ENCODE measurements at regions not wholly inside any gene's neighbourhood (a gene's known extent, or its start where the extent isn't known, plus 50 kb on each side); places are given as distances from the start of the nearest gene placed in this dataset.

DNA sequence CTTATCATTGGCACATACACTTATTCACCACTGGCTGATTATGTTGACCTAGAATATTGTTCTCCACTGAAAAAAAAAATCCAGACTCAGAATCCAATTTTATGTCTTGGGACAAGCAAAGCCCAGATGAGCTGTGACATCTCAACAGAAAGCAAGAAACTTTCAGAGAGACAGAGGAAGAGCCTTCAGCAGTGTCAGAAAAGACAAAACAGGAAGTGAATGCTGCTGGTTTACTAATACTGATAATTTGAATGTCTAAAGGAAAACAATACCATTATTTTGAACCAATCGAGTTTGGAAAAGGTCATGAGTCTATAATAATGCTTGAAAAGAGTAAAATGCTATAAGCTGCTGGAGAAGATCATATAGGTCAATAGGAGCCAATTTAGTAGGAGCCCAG is 179.8 kb upstream of the RIMS1 start:
- no peak for DNase-seq (ENCODE audit: extremely low spot score in 2 of 2)
- Histone ChIP-seq H3K4me1 (no peaks in the 10 kb centered on the region), H3K36me3 (no peaks in the 10 kb centered on the region), H3K27me3 (no peaks in the 10 kb centered on the region), H3K27ac (no peak overlapping the region), H3K4me3 (no peak overlapping the region), H3K9me3 (no peaks in the 10 kb centered on the region)
- TF ChIP-seq, protein P1, sequence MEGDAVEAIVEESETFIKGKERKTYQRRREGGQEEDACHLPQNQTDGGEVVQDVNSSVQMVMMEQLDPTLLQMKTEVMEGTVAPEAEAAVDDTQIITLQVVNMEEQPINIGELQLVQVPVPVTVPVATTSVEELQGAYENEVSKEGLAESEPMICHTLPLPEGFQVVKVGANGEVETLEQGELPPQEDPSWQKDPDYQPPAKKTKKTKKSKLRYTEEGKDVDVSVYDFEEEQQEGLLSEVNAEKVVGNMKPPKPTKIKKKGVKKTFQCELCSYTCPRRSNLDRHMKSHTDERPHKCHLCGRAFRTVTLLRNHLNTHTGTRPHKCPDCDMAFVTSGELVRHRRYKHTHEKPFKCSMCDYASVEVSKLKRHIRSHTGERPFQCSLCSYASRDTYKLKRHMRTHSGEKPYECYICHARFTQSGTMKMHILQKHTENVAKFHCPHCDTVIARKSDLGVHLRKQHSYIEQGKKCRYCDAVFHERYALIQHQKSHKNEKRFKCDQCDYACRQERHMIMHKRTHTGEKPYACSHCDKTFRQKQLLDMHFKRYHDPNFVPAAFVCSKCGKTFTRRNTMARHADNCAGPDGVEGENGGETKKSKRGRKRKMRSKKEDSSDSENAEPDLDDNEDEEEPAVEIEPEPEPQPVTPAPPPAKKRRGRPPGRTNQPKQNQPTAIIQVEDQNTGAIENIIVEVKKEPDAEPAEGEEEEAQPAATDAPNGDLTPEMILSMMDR (IDR thresholded peaks at IDR 0.05) = no peak
- no peak for TF ChIP-seq POLR2AphosphoS5 (IDR thresholded peaks at IDR 0.05; ENCODE audit: insufficient read depth in 1 of 2, low read depth in 1 of 2)
- TF ChIP-seq POLR2A (IDR thresholded peaks at IDR 0.05) = no peak
- intact Hi-C loops (cut with DNase I) = no loop called here

DNA sequence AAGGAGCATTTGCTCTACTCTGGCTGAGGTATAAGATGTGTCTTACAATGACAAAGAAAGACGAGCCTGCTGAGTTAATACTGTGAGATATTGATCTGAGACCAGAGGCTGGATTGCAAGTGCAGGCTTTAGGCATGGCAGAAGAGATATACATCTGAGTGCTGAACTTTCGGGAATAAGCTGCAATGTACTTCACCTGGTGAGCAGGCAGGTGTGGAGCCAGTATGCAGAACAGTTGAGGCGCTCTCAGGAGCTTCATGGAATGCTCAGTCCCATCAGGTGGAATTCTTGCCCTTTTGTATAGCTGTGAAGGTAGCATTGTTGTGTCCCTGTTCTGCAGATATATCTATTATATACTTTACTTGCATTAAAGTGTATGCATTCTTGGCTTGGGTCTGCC is 179.3 kb upstream of the RIMS1 start:
- H3K36me3 ChIP-seq = no peaks in the 10 kb centered on the region
- no peaks in the 10 kb centered on the region for H3K9me3 ChIP-seq
- intact Hi-C loops (cut with DNase I) = no loop called here
- H3K27me3 ChIP-seq = no peaks in the 10 kb centered on the region
- no peak for TF ChIP-seq POLR2A (IDR thresholded peaks at IDR 0.05)
- TF ChIP-seq, protein P1 (IDR thresholded peaks at IDR 0.05) = no peak
- TF ChIP-seq POLR2AphosphoS5 (IDR thresholded peaks at IDR 0.05; ENCODE audit: insufficient read depth in 1 of 2, low read depth in 1 of 2) = no peak
- H3K4me3 ChIP-seq = no peak overlapping the region
- DNase-seq (ENCODE audit: extremely low spot score in 2 of 2) = no peak
- no peak overlapping the region for H3K27ac ChIP-seq
- H3K4me1 ChIP-seq = no peaks in the 10 kb centered on the region

DNA sequence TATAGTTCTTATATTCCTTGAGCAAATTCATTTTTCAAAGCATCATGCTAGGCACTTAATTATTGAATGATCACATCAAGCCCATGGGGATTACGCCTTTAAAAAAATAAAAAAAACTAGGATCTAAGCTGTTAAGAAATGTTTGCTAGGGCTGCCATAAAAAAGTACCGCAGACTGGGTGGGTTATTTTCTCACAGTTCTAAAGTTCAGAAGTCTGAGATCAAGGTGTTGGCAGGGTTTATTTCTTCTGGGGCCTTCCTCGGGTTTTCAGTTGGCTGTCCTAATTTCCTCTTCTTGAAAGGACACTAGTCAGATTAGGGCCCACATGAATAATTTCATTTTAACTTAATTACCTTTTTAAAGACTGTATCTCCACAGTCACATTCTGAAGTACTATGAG is 165.6 kb upstream of the RIMS1 start:
- TF ChIP-seq POLR2A (IDR thresholded peaks at IDR 0.05) (no peak), POLR2AphosphoS5 (IDR thresholded peaks at IDR 0.05; ENCODE audit: insufficient read depth in 1 of 2, low read depth in 1 of 2) (no peak)
- TF ChIP-seq, protein P1 (IDR thresholded peaks at IDR 0.05) = no peak
- DNase-seq (ENCODE audit: extremely low spot score in 2 of 2) = no peak

DNA sequence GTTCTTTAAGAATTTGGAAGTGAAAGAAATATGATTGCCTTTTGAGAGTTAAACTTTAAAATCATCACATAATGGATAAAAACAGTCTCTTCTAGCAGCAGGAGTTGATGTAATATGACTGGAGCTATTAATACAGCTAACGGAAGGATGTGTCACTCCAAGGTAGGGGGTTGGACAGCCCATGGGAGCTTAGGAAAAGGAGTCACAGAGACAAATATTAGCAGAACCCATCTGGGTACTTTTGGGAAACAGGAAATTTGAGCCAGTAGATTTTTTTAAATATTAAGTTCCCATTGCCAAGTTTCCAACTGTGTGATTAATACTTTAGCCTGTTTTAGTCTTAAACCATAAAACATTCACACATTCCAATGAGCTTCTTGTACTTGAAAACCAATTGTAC is 164.7 kb upstream of the RIMS1 start:
- DNase-seq (ENCODE audit: extremely low spot score in 2 of 2) = no peak
- no peaks in the 10 kb centered on the region for H3K36me3 ChIP-seq
- H3K27me3 ChIP-seq = no peaks in the 10 kb centered on the region
- H3K4me1 ChIP-seq = no peaks in the 10 kb centered on the region
- H3K9me3 ChIP-seq = no peaks in the 10 kb centered on the region
- H3K27ac ChIP-seq = no peak overlapping the region
- TF ChIP-seq POLR2AphosphoS5 (IDR thresholded peaks at IDR 0.05; ENCODE audit: insufficient read depth in 1 of 2, low read depth in 1 of 2) (no peak), POLR2A (IDR thresholded peaks at IDR 0.05) (no peak)
- TF ChIP-seq, protein P1 (IDR thresholded peaks at IDR 0.05) = no peak
- no peak overlapping the region for H3K4me3 ChIP-seq
- intact Hi-C loops (cut with DNase I) = no loop called here

More for the DNA sequence above, 165.6 kb upstream of the RIMS1 start:
- intact Hi-C loops (cut with DNase I) = no loop called here
- H3K36me3 ChIP-seq = no peaks in the 10 kb centered on the region
- no peak overlapping the region for H3K27ac ChIP-seq
- H3K4me3 ChIP-seq = no peak overlapping the region
- H3K27me3 ChIP-seq = no peaks in the 10 kb centered on the region
- H3K9me3 ChIP-seq = no peaks in the 10 kb centered on the region
- no peaks in the 10 kb centered on the region for H3K4me1 ChIP-seq

DNA sequence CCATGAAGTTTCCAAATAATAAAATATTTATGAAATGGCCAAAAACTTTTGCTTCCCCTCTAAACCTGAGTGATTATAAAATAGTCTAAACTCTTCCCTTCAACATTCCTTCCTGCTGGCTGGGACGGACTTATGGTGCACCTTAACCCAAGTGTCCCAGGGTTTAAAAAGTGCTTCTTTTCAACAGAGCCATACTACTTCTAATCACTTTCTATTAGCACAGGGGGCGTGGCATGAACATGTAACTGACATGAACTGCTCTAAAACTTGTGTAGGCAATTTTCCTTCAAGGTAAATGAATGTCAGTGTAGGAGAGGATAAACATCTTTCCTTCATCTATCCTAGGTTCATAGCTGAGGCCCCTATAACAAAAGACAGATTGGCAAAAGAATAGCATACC is 163.6 kb upstream of the RIMS1 start:
- Histone ChIP-seq H3K9me3 (no peaks in the 10 kb centered on the region), H3K27ac (no peak overlapping the region), H3K4me3 (no peak overlapping the region), H3K27me3 (no peaks in the 10 kb centered on the region), H3K36me3 (no peaks in the 10 kb centered on the region), H3K4me1 (no peaks in the 10 kb centered on the region)
- no peak for DNase-seq (ENCODE audit: extremely low spot score in 2 of 2)
- TF ChIP-seq POLR2AphosphoS5 (IDR thresholded peaks at IDR 0.05; ENCODE audit: insufficient read depth in 1 of 2, low read depth in 1 of 2) (no peak), POLR2A (IDR thresholded peaks at IDR 0.05) (no peak)
- TF ChIP-seq, protein P1 (IDR thresholded peaks at IDR 0.05) = no peak
- intact Hi-C loops (cut with DNase I) = no loop called here
